Stimulated activated naive CD4-positive, alpha-beta T cell (primary cell): ENCODE measurements at regions not wholly inside any gene's neighbourhood (a gene's known extent, or its start where the extent isn't known, plus 50 kb on each side); places are given as distances from the start of the nearest gene placed in this dataset.
"Not testable (repeated sequence)": the region's sequence is repeated elsewhere in the genome, so short reads cannot be mapped to it uniquely, and the experiment has no call there.

Source experiments
- DNase-seq, 6 experiments: peaks; one replicate each; lab custom pipeline; 2025; lab: John Stamatoyannopoulos, UW

- DNase-seq, result no peak
Measured at GRCh38 chr13:18993884-18994660, 187.6 kb downstream of the TUBA3C start.

- no peak for DNase-seq
Measured at GRCh38 chr13:18992791-18993190, 188.8 kb downstream of the TUBA3C start.

DNA sequence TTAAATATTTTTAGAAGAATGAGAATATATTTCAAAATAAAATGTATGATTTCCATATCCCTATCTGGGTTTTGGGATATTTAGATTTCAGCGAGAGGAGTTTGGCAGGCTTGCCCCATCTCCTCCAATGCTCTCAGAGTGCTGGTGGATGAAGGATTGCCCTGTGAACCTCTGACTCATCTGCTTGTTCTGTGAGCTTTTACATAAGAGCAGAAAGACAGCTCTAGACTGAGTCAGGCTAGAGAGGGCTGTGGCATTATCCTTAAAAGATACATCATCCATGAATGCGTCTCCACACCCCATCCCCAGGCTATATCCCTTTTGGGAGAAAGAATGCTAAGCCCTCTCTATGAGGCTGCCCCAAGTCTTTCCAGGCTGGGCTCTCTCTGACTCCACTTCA is 190.6 kb downstream of the TUBA3C start:
- DNase-seq, result no peak

DNA sequence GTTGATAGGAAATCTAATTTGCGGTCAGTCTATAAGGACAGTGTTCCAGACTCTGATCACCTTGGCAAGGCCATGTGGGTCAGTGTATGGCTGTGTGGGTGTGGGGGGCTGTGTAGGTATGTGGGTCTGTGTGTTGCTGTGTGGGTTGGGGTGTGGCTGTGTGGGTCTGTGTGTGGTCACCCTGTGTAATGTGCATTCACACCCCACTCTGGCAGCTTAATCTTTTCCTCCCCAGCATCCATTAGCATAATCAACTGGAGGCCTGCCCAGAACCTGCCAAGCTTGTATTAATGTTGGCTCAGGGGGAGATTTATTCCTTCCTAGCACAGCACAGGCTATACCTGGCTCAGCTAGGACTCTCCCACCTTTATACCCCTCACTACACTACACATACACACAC is 203.2 kb downstream of the TUBA3C start:
- no peak for DNase-seq

DNA sequence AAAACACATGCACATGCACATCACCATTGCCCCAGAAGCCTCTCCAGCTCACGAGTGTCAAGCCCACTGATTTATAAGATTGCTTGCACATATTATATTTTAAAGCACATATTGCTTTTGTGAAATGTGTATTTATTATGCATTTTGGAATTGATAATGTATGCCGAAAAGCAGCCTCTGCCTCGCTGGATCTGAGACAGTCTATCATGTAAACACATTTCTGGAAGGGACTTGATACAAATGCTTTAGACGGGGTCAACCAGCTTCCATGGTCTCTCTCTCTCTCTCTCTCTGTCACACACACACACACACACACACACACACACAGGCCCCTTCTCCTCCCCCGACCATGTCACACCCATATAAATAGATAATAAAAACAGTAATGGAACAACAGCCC is 203.8 kb downstream of the TUBA3C start:
- no peak for DNase-seq

GRCh38 chr13:18971576-18972219 is 209.9 kb downstream of the TUBA3C start:
- DNase-seq, result no peak

DNA sequence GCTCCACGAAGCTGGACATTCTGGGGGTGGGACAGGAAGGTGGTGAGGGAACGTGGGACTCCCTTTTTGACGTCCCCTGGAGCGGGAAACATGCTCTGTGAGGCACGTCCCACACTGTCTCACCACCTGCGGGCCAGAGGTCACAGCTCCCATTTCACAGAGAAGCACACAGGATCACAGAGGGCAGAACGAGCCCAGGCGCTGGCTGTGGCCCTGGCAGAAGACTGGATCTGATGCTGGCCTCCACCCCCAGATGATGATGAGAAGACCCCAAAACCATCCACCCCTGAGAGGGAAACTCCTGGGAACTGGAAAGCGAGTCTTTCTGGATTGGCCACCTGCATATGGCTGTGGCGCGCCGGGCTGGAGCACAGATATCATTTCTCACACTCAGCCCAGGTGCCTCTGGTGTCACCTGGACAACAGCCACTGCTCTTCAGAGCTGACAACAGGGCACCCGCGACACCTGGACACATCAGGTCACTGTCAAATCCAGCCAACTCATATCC is 216.2 kb downstream of the TUBA3C start:
- DNase-seq, result no peak

DNA sequence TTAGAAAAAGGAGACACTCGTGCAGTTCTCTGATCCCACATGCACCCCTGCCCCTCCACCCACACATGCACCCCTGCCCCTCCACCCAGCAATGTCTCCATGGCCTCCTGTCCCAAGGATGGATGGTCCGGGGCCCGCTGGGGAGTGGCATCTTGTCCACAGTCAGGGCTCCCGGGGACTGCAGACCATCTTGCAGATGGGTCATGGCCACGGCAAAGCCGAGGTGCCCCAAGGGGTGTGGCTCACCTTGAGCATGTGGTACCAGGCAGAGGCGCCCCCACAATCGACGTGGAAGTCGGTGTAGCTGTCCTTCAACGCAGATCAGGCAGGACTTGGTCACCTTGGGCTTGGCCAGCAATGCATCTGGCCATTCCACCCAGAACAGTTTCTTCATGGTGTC is 216.7 kb downstream of the TUBA3C start:
- DNase-seq, result no peak

- DNase-seq, result not testable (repeated sequence)
Measured at GRCh38 chr13:18963684-18964083, 217.9 kb downstream of the TUBA3C start.

DNA sequence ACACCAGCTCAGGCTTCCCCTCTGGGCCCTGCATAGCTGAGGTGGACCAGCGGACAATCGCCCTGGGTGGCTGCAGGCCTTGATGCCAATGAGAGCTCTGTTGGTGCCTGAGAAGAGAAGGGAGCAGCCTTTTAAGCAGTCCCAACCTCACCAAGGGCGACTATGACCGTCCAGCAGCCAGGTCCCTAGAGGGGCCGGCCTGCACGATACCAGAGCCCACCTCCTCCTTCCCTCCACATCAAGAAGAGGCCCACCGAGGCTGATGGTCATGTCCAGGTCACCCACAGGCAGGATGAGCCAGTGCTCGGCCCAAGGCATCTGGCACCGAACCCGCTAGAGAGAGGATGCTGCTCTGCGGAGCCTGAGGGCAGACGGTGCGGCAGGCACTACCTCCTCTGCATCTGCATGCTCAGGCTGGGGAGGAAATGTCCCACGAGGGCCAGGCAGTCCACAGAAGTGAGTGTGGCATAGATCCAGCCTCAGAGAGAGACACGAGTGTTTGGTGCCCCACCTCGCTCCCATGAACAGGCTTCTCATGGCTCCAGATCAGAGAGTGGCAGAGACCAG is 219.4 kb downstream of the TUBA3C start:
- DNase-seq, result no peak

DNA sequence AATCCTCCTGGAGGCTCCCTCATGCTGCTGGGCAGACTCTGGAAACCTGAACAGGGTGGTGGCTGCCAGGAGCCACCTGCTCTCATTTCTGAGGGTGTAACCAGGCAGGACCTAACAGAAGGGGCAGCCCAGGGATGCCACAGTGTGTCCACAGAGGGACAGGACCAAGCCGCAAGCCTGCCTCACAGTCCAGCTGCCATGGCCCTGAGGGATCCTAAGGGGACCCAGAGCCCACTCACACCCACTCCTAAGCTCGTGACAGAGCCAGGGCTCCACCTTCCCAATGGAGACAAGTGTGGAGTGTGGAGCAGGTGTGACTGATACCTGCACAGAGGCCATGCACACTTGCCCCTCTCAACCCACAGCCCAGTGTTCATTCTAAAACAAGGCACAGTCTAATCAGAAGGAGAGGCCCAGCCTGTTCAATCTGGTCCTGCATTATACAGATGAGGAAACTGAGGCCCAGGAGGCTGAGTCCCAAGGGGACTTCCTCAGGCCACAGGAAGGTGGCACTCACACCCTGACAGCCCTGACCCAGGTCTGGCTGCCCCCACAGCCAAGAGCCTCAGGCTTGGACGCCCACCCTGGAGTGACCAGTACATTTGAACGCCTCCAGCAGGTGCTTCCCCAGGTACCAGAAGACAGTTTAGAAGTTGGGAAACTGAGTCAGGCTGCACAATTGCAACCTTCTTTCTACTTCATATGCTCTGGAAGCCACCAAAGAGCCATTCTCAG is 220.1 kb downstream of the TUBA3C start:
- DNase-seq, result no peak

DNA sequence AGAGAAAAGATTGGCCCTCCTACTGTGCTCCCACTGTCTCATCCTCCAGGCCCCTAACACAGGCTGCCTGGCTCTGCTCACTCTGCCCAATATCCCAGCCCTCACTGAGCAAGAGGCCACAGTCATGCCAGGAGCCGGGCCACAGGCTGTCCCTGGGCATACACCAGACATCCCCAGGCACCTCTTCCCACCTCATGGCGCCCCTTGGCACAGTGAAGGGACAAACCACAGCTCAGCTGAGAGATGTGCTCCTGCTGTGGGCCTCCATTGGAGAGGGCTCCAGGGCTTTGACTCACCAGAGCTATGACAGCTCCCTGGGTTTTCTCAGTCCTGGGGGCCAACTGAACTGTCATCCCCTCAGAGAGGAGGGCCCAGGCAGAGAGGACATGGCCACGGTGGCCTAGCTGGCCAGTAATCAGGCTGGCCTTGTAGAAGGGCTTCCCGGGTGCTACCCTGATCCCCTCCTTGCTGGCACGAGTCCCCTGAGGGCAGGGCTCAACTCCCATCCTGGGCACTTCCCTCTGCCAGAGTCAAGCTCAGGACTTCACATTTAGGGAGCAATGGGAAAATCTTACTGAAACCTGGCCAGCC is 220.9 kb downstream of the TUBA3C start:
- DNase-seq, result no peak

DNA sequence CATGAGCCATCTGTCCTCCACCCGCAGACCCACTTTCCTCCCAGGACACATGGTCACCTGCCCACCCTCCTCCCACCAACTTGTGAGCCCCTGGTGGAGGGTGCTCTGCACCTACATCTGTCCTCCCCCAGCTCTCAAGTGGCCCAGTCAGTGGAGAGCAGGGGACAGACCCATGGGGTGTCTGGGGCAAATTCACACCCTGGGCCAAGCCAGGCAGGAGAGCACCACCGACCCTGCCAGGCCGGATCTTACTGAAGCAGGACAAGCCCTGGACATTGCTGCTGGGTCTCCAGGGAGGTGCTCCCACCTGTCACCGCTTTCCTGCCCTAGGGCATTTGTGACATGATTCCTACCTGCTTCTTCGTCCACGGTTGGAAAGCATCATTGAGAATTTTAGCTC is 221.6 kb downstream of the TUBA3C start:
- no peak for DNase-seq

DNA sequence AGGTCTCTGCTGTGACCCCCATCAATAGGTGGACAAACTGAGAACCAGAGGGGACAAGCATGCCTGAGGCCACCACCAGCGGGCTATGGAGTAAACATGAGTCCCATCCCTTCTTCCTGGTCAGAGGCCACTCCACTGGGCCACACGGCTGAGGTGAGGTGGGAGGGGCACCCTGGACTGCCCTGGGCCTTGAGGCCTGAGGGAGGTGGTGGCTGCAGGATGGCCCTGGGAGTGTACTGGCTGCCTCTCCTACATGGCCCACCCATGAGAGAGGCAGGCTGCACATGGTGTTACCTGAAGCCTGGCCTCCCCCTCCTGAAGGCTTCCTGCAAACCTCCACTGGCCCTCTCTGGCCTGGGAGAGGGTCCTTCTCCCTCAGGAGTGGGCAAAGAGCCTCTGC is 222.4 kb downstream of the TUBA3C start:
- no peak for DNase-seq

- no peak for DNase-seq
Measured at GRCh38 chr13:18956473-18957078, 225.0 kb downstream of the TUBA3C start.

DNA sequence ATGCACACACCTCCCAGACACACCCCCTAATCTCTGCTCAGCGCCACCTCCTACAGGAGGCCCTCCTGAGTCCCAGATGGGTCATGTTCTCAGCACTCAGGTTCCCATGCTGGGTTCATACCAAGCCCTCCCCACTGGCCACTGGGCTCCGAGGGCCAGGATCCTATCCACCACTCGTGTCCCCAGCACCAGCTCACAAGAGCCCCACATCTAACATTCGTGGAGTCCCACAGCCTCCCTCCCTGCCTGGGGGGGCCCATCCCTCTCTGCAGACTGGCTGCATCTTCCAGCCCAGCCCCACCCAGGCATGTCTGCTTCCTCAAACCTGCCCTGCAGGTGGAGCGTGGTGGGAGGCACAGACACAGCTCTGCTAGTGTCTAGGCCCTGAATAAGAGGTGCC is 227.4 kb downstream of the TUBA3C start:
- DNase-seq, result no peak

DNA sequence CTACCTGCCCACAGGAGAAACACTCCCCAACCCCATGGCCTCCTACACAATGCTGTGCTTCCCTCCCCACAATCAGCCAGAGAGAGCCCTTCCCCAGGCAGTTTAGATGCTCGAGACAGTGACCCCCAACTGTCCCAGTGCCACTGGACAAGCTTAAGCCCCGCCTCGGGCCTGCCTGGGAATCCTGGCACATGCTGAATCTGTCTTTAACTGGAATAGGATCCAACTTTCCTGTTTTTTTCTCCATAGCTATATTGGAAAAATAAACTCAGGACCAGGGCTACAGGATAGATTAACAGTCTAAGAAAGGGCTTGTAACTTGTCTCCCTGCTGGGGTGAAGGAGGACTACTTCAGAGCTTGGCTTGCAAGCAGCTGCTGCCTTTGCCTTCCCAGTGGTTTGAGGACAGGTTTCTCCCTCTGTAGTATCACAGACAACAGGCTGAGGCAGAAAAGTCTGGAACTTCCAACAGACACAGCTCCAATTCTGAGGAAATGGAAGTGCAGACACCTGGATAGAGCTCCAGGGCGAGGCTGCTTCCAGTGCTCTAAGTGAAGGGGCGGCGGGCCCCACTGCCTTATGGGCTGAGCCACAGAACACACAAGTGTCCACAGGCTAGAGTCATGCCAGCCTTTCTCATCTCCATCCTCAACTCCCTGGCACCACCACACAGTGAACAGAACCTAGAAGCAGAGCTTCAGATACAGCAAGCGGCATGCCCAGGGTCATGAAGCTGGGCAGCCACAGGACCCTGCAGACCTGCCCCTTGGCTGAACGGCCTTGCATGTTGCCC is 228.3 kb downstream of the TUBA3C start:
- DNase-seq, result no peak

GRCh38 chr13:18952225-18953016 is 229.2 kb downstream of the TUBA3C start:
- no peak for DNase-seq

GRCh38 chr13:18951412-18951811 is 230.2 kb downstream of the TUBA3C start:
- DNase-seq, result no peak

DNA sequence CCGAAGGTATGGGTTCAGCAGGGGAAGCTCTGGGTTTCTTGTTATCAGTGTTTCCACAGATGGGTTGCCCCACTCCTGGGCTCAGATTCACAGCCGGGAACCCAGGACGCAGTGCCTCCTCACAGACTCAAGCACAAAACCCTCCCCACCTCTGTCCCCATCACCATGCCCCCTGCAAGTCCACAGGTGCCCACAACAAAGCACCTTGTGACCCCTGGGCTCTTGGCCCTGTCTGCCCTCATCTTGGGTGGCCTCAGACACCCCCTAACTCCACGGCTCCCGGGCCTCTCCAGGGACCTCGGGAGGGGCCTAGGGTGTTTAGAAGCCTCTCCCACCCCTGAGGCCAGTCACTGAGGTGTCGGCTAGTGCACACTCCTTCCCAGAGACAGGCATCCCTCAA is 231.7 kb downstream of the TUBA3C start:
- DNase-seq, result no peak
